ENCODE measurements at regions not wholly inside any gene's neighbourhood (a gene's known extent, or its start where the extent isn't known, plus 50 kb on each side); places are given as distances from the start of the nearest gene placed in this dataset.

GRCh38 chr14:95418858-95419257 is 97.6 kb downstream of the SYNE3 start:
- DNase-seq (ENCODE audit: insufficient read length, low spot score), result no peak
- FAIRE-seq, result no peak

GRCh38 chr14:95417492-95417891 is 97.8 kb upstream of the CLMN start:
- DNase-seq (ENCODE audit: insufficient read length, low spot score), result no peak
- no peak for FAIRE-seq

DNA sequence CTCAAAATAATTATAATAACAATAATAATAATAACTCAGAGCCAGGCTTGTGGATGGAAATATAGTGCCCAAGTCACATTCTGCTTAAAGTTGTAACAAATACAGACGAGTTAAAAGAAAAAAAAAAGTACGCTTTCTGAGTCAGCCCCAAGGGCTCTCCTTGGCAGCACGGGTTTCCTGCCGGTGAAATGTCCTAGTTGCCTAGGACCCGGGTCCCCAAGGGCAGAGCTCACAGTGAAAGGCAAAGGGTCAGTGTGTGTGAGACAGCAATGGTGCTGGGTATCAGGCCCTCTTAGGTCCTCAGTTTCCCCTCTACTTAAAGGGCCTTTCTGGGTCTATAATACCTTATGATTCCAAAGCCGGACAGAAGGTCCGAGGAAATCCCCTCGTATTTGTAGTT is 96.3 kb upstream of the CLMN start:
- FAIRE-seq (no peak), DNase-seq (ENCODE audit: insufficient read length, low spot score) (no peak)

- FAIRE-seq, result no peak
- peak; percentile 41 for DNase-seq (ENCODE audit: insufficient read length, low spot score)
These were observed 93.8 kb upstream of the CLMN start for GRCh38 chr14:95413289-95414215.

DNA sequence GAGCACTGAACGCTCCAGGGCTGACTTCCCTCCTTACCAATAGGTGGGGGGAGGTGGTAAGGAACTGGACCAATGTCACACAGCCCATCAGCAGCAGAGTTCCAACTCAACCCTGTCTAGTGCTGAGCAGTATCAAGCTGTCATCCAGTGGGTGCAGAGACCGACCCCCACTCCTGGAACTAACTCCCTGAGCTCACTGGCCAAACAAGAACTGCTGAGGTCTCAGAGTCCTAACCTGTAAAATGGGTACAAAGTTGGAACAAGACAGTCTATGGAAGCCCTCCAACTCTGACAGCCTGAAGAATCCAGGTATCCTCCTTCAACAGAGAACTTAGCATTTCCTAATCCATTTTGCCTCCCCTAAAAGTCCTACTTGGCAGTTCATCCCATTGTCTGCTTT is 91.1 kb upstream of the CLMN start:
- FAIRE-seq (no peak), DNase-seq (ENCODE audit: insufficient read length, low spot score) (no peak)

DNA sequence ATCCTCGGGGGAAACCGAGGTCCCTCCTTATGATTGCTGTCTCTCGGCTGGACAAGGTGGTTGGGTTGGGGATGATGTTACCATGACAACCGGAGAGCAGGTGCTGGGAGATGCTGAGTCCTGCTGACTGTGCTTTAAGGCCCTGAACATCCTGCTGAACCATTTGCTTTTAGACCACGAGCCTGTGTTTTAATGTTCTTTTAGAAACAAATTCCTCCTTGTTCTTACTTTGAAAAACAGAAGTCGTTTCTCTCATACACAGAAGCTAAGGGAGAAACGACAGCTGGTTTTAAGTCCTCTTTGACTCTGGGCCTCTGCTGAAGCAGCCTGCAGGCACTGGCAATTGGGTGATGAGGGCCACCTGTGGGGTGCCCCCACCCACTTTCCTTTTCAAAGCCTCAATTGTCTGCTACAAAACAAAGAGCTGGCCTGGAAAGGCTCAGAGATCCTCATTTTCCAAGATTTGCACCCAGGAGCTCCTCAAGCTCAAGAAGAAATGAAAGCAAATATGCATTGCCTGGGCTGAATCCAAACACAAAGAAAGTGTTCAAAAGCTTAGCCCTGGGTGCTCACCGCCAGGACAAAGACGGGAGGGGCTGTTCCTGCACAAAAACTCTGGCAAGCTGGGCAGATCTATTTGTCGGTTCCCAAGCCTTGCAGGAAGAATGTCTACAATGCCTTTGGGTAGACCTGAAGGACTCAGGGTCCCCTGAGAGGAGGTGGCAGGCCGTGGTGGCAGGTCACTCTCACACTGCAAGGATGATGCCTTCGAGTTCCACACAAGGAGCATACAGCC is 90.0 kb upstream of the CLMN start:
- FAIRE-seq, result no peak

GRCh38 chr14:95408731-95409476 is 89.2 kb upstream of the CLMN start:
- FAIRE-seq (no peak), DNase-seq (ENCODE audit: insufficient read length, low spot score) (no peak)

More for the DNA sequence above, 90.0 kb upstream of the CLMN start:
- DNase-seq (ENCODE audit: insufficient read length, low spot score), result no peak

- FAIRE-seq (no peak), DNase-seq (ENCODE audit: insufficient read length, low spot score) (no peak)
These were observed 87.6 kb upstream of the CLMN start for GRCh38 chr14:95407354-95407753.

DNA sequence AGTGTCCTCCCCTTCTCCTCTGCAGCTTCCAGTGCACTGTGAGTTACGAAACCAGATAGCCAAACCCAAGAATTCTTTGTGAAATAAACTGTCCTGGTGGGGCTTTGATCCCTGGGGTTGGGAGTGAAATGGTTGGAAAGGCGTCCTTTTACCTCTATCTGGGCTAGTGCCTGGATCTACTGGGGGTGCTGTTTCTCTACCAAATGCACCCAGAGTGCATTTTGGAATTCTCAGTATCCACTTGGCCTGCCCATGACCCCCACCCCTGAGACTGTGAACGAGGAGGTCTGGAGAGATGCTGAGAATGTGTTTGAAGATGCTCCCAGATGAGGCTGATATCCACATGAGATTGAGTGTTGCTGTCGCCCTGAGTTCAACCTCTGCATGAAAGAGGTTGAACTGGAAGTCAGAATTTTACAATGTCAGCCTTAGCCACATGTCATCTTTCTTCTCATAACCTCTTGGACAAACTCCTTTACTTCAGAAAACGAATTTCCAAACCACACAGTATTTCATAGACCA is 87.1 kb upstream of the CLMN start:
- DNase-seq (ENCODE audit: insufficient read length, low spot score) (no peak), FAIRE-seq (no peak)

DNA sequence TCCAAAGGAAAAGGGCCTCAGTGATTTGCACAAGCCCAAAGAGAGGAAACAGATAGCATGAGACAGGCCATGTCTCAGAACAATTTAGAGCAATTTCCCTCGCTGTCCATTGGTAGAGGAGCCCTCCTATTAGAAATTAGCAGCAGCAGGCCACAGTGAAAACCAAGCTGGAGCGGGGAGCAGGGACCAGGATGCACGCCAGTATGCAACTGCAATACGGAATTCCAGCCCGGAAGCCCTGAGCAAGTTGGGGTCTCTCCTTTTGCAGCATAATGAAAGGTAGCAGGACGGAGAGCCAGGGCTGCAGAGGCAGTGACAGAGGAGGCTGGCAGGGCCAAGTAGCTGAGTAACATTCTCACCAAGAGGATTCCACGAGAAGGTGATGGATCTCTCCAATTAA is 84.9 kb upstream of the CLMN start:
- DNase-seq (ENCODE audit: insufficient read length, low spot score) (no peak), FAIRE-seq (no peak)

- DNase-seq (ENCODE audit: insufficient read length, low spot score), result no peak
- FAIRE-seq, result no peak
These were observed 82.9 kb upstream of the CLMN start for GRCh38 chr14:95402578-95402977.

DNA sequence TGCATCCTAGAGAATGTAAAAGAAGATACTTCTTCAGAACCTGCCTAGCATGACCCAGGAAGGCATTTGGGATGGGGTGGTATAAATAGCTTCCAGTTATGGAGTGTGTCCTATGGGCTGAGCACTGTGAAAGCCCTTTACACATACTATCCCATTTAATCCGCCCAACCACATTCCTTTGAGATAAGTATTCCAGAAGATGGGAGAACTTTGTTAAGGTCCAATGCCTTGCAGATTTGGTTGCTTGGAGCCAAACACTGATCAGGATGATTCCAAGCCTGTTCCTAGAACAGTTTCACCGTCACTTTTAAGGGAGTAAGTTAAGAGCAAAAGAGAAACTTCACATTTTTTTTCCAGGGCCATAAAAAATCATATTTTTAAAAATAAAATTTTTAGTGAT is 82.5 kb upstream of the CLMN start:
- FAIRE-seq (no peak), DNase-seq (ENCODE audit: insufficient read length, low spot score) (no peak)

- FAIRE-seq (no peak), DNase-seq (ENCODE audit: insufficient read length, low spot score) (no peak)
These were observed 79.2 kb upstream of the CLMN start for GRCh38 chr14:95398630-95399547.

DNA sequence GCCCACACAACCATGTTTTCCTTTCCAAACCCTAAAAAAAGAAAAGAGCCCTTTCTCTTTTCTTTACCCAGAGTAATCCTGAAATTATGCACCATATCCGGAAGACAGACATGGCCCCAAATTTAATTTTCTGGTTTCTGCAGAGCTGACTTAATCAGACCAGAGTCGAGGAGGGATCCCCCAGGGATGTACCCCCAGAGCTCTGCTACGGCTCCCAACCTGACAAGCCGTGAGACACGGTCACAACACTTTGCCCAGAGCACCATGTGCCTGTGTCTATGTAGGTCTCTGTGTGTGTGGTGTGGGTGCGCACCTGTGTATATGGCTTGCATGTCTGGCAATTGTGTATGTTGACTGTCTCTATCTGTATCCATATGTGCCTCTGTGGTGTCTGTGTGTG is 77.6 kb upstream of the CLMN start:
- FAIRE-seq (no peak), DNase-seq (ENCODE audit: insufficient read length, low spot score) (no peak)

- DNase-seq (ENCODE audit: insufficient read length, low spot score) (no peak), FAIRE-seq (no peak)
These were observed 76.5 kb upstream of the CLMN start for GRCh38 chr14:95396221-95396620.

GRCh38 chr14:95395098-95395737 is 75.5 kb upstream of the CLMN start:
- FAIRE-seq (no peak), DNase-seq (ENCODE audit: insufficient read length, low spot score) (no peak)

DNA sequence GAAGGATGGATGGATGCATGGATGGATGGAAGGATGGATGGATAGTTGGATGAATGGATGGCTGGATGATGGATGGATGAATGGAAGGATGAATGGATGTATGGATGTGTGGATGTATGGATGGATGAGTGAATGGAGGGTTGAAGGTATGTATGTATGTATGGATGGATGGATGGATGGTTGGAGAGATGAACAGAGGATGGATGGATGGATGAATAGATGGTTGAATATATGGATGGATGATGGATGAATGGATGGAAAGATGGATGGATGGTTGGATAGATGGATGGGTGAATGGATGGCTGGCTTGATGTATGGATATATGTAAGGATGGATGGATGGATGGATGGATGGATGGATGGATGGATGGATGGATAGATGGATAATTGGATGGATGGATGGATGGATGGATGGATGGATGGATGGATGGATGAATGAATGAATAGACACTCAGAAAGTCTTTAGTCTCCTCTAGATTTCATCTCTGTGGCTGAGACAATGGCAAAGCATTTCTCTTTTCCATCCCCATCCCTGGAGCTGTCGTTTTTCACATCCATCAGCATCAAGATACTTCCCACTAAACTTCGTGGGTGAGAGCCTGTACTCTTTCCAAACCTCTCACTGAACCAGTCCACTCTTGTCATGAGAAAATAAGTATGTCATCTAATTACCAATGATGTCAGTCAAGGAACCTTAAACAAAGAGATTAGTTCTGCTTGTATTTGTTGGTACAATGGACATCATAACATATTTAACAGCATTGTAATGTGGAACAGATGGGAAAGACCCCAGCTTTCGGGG is 74.8 kb upstream of the CLMN start:
- no peak for DNase-seq (ENCODE audit: insufficient read length, low spot score)
- FAIRE-seq, result no peak

- FAIRE-seq, result no peak
- no peak for DNase-seq (ENCODE audit: insufficient read length, low spot score)
These were observed 73.1 kb upstream of the CLMN start for GRCh38 chr14:95392841-95393240.

DNA sequence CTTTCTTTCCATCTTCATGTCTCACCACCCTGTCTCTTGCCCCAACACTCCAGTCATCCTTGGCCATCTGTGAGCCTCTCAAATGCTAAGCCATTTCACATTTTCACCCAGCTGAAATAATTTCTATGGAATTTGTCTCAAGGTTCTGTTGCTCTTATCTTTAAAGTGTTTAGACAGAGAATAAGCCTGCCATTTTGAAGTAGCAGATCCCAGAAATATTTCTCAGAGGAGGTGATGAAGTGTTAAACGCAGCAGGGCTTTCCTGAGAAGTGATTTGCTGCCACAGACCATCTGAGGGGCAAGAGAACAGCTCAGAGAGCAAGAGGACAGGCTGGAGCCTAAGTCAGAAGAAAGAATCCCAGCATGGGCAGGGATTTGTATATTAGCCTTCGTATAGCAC is 71.6 kb upstream of the CLMN start:
- FAIRE-seq, result no peak
- DNase-seq (ENCODE audit: insufficient read length, low spot score), result no peak

Measured in HTR-8/SVneo (cell line).